ENCODE measurements at regions not wholly inside any gene's neighbourhood (a gene's known extent, or its start where the extent isn't known, plus 50 kb on each side); places are given as distances from the start of the nearest gene placed in this dataset.

DNA sequence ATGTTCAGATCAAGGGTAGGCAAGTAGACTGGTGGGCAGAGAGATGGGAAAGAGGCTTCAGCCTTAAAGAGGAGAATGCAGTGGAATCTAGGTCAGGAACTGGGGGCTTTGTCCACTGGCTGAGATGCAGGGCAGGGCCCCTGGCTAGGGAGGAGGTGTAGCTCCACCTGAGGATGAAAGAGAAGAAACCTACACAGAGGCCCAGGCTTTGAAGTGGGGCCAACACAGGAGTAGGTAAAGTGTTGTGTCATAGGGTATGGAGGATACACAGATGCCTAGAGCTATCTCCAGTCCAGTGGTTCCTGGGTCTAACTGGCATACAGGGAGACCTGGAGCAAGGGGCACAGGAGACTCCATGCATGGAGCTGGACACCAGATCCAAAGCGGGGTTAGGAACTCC is 73.5 kb downstream of the RASSF10 start:
- H3K27me3 Mint-ChIP-seq (ENCODE audit: unreplicated experiment) = no peaks in the 10 kb centered on the region
- no peaks in the 10 kb centered on the region for H3K36me3 Mint-ChIP-seq (ENCODE audit: insufficient read depth, unreplicated experiment)
- H3K9me3 Mint-ChIP-seq (ENCODE audit: low read depth, unreplicated experiment) = peaks cover 5% of the 10 kb centered on the region
- BruUV-seq (replicated peaks) = no TSS peak
- intact Hi-C loops (cut with micrococcal nuclease; ENCODE audit: unreplicated experiment) = no loop called here
- H3K27ac Mint-ChIP-seq (ENCODE audit: unreplicated experiment) = no peak overlapping the region
- H3K4me1 Mint-ChIP-seq (ENCODE audit: low read depth, unreplicated experiment) = peaks cover 23% of the 10 kb centered on the region
- TF ChIP-seq, protein P1, sequence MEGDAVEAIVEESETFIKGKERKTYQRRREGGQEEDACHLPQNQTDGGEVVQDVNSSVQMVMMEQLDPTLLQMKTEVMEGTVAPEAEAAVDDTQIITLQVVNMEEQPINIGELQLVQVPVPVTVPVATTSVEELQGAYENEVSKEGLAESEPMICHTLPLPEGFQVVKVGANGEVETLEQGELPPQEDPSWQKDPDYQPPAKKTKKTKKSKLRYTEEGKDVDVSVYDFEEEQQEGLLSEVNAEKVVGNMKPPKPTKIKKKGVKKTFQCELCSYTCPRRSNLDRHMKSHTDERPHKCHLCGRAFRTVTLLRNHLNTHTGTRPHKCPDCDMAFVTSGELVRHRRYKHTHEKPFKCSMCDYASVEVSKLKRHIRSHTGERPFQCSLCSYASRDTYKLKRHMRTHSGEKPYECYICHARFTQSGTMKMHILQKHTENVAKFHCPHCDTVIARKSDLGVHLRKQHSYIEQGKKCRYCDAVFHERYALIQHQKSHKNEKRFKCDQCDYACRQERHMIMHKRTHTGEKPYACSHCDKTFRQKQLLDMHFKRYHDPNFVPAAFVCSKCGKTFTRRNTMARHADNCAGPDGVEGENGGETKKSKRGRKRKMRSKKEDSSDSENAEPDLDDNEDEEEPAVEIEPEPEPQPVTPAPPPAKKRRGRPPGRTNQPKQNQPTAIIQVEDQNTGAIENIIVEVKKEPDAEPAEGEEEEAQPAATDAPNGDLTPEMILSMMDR (IDR thresholded peaks at IDR 0.05; ENCODE audit: unreplicated experiment) = no peak
- H3K4me3 Mint-ChIP-seq (ENCODE audit: low read depth, unreplicated experiment) = no peak overlapping the region
- DNase-seq = no peak
- CTCF ChIA-PET = no interaction called here

DNA sequence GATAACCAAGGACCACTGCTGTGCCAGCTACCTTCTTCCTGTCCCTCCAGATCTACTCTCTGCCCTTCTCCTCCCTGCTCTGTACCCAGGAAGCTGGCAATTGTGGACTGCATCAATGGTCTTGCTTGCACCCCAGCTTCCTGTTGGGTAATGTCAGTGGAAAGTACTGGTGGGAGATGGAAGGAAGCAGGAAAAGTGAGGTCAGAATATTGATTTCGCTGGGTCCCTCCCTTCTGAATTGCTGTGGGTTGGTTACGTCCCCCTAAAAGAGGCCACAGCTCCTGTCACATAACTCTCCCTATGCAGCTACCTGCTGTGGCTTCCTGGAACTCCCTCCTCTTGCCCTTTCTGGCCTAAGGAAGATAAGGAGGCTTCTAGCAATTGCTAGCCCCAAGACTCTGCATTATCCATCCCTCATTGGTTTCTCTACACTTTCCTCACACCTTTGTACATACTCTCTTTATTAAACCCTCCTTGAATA is 81.2 kb downstream of the RASSF10 start:
- peaks cover 2% of the 10 kb centered on the region for H3K9me3 Mint-ChIP-seq (ENCODE audit: low read depth, unreplicated experiment)

DNA sequence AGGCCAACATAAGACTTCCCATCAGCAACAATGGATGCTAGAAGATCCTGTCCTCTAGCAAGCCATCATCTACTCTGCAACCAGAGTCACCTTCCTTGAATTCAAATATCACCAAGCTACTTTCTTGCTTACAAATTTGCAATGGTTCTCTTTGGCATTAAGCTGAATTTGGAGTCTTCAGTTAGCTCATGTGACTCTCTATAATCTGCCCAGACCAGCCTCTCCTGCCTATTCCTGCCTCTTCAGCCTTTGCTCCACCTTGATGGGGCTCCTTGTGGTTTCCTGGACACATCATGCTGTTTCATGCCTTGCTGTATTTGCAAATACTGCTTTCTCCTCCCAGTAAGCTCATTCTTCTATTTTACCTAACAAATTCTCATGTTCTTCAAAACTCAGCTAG is 82.3 kb downstream of the RASSF10 start:
- Mint-ChIP-seq H3K4me3 (ENCODE audit: low read depth, unreplicated experiment) (no peak overlapping the region), H3K9me3 (ENCODE audit: low read depth, unreplicated experiment) (no peaks in the 10 kb centered on the region), H3K27ac (ENCODE audit: unreplicated experiment) (peak overlapping the region; percentile 33), H3K36me3 (ENCODE audit: insufficient read depth, unreplicated experiment) (no peaks in the 10 kb centered on the region), H3K4me1 (ENCODE audit: low read depth, unreplicated experiment) (peaks cover 40% of the 10 kb centered on the region), H3K27me3 (ENCODE audit: unreplicated experiment) (no peaks in the 10 kb centered on the region)
- DNase-seq = no peak
- CTCF ChIA-PET = interaction anchor here (0.7 to 0.8 kb wide), 2 partner anchors 131 to 222 kb away, joined by 4 to 6 read pairs; no protein-coding TSS in a partner anchor
- TF ChIP-seq, protein P1 (IDR thresholded peaks at IDR 0.05; ENCODE audit: unreplicated experiment) = no peak
- no TSS peak for BruUV-seq (replicated peaks)
- intact Hi-C loops (cut with micrococcal nuclease; ENCODE audit: unreplicated experiment) = no loop called here

More for the DNA sequence above, 81.2 kb downstream of the RASSF10 start:
- TF ChIP-seq, protein P1 (IDR thresholded peaks at IDR 0.05; ENCODE audit: unreplicated experiment) = no peak
- no peaks in the 10 kb centered on the region for H3K36me3 Mint-ChIP-seq (ENCODE audit: insufficient read depth, unreplicated experiment)
- BruUV-seq (replicated peaks) = no TSS peak
- H3K27me3 Mint-ChIP-seq (ENCODE audit: unreplicated experiment) = no peaks in the 10 kb centered on the region
- intact Hi-C loops (cut with micrococcal nuclease; ENCODE audit: unreplicated experiment) = no loop called here
- H3K27ac Mint-ChIP-seq (ENCODE audit: unreplicated experiment) = no peak overlapping the region
- H3K4me1 Mint-ChIP-seq (ENCODE audit: low read depth, unreplicated experiment) = peaks cover 44% of the 10 kb centered on the region
- no peak overlapping the region for H3K4me3 Mint-ChIP-seq (ENCODE audit: low read depth, unreplicated experiment)
- no peak for DNase-seq
- CTCF ChIA-PET = interaction anchor here (0.8 kb wide), 1 partner anchor 130 kb away, joined by 6 read pairs; no protein-coding TSS in a partner anchor

DNA sequence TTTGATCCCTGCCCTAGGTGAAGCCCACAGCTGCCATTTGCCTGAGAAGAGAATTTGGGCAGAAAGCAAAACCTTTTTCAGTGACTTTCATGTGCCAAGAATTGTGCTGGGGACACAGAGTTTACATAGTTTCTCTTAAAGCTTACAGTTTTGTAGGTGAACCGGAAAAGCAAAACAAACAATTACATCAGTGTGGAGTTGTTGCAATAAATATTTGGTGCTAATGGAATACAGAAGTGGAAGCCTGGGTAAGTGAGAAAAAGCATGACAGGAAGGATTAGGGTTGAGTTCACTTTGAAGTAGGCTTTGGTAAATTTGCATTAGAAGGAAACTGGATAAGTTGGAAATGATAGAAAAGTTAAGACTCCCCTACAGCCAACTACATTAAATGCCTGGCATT is 82.7 kb downstream of the RASSF10 start:
- CTCF ChIA-PET = interaction anchor here (0.7 kb wide), 1 partner anchor 221 kb away, joined by 4 read pairs; no protein-coding TSS in a partner anchor
- no TSS peak for BruUV-seq (replicated peaks)
- no peaks in the 10 kb centered on the region for H3K27me3 Mint-ChIP-seq (ENCODE audit: unreplicated experiment)

More for the DNA sequence above, 82.7 kb downstream of the RASSF10 start:
- no peaks in the 10 kb centered on the region for H3K36me3 Mint-ChIP-seq (ENCODE audit: insufficient read depth, unreplicated experiment)
- TF ChIP-seq, protein P1 (IDR thresholded peaks at IDR 0.05; ENCODE audit: unreplicated experiment) = no peak
- no peak overlapping the region for H3K4me3 Mint-ChIP-seq (ENCODE audit: low read depth, unreplicated experiment)
- peaks cover 36% of the 10 kb centered on the region for H3K4me1 Mint-ChIP-seq (ENCODE audit: low read depth, unreplicated experiment)
- DNase-seq = no peak
- intact Hi-C loops (cut with micrococcal nuclease; ENCODE audit: unreplicated experiment) = no loop called here
- H3K9me3 Mint-ChIP-seq (ENCODE audit: low read depth, unreplicated experiment) = no peaks in the 10 kb centered on the region
- peak overlapping the region; percentile 33 for H3K27ac Mint-ChIP-seq (ENCODE audit: unreplicated experiment)
